ENCODE measurements at regions not wholly inside any gene's neighbourhood (a gene's known extent, or its start where the extent isn't known, plus 50 kb on each side); places are given as distances from the start of the nearest gene placed in this dataset.

- no peaks in the 10 kb centered on the region for H3K36me3 ChIP-seq (ENCODE audit: control insufficient read depth, insufficient read depth, low read length)
- no peaks in the 10 kb centered on the region for H3K9me3 ChIP-seq (ENCODE audit: control insufficient read depth, low read length)
- H3K27ac ChIP-seq (ENCODE audit: insufficient read depth, low read depth, low read length, poor library complexity, severe bottlenecking), result no peak overlapping the region
- WGBS, 2 experiments, result 92 to 97% methylated on average over 2 of the region's 2 CpGs
- H3K4me3 ChIP-seq (ENCODE audit: insufficient read depth, low read depth, low read length), result no peak overlapping the region
- no peaks in the 10 kb centered on the region for H3K27me3 ChIP-seq (ENCODE audit: control insufficient read depth, insufficient read depth, low read length, poor library complexity, severe bottlenecking)
- no peaks in the 10 kb centered on the region for H3K4me1 ChIP-seq (ENCODE audit: control insufficient read depth, insufficient read depth, low read length)
Measured at GRCh38 chr2:176409671-176410070, 140.4 kb downstream of the MTX2 start.

- H3K27me3 ChIP-seq (ENCODE audit: control insufficient read depth, insufficient read depth, low read length, poor library complexity, severe bottlenecking), result no peaks in the 10 kb centered on the region
- H3K36me3 ChIP-seq (ENCODE audit: control insufficient read depth, insufficient read depth, low read length), result no peaks in the 10 kb centered on the region
- no peaks in the 10 kb centered on the region for H3K9me3 ChIP-seq (ENCODE audit: control insufficient read depth, low read length)
- peaks cover 10% of the 10 kb centered on the region for H3K4me1 ChIP-seq (ENCODE audit: control insufficient read depth, insufficient read depth, low read length)
- no peak overlapping the region for H3K4me3 ChIP-seq (ENCODE audit: insufficient read depth, low read depth, low read length)
- H3K27ac ChIP-seq (ENCODE audit: insufficient read depth, low read depth, low read length, poor library complexity, severe bottlenecking), result no peak overlapping the region
Measured at GRCh38 chr2:176412136-176412535, 142.9 kb downstream of the MTX2 start.

DNA sequence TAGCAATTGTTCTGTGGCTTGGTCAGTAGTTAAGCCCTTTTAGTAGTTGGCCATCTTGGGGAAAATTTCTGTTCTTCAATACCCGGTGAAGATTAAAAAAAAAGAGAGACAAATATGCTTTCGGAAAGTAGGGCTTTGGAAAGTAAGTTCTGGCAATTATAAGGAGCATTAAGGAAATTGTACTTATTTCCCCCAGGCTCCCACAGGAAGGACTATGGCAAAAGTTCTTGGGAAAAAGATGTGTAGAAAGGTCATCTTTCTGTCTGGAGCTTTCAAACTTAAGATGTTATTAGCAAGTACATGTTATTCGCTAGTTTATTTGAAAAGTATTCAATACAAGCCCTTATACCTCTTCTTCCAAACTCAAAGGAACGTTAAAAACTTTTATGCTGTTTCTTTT, 144.5 kb downstream of the MTX2 start:
- no peak overlapping the region for H3K27ac ChIP-seq (ENCODE audit: insufficient read depth, low read depth, low read length, poor library complexity, severe bottlenecking)
- 89 to 91% methylated on average over 2 to 4 of the region's 4 CpGs for WGBS, 2 experiments

GRCh38 chr2:176414641-176415040, 145.4 kb downstream of the MTX2 start:
- H3K27ac ChIP-seq (ENCODE audit: insufficient read depth, low read depth, low read length, poor library complexity, severe bottlenecking), result no peak overlapping the region
- no peaks in the 10 kb centered on the region for H3K27me3 ChIP-seq (ENCODE audit: control insufficient read depth, insufficient read depth, low read length, poor library complexity, severe bottlenecking)

More for the DNA sequence above, 144.5 kb downstream of the MTX2 start:
- Histone ChIP-seq H3K36me3 (ENCODE audit: control insufficient read depth, insufficient read depth, low read length) (no peaks in the 10 kb centered on the region), H3K4me3 (ENCODE audit: insufficient read depth, low read depth, low read length) (no peak overlapping the region), H3K4me1 (ENCODE audit: control insufficient read depth, insufficient read depth, low read length) (peaks cover 10% of the 10 kb centered on the region), H3K9me3 (ENCODE audit: control insufficient read depth, low read length) (no peaks in the 10 kb centered on the region), H3K27me3 (ENCODE audit: control insufficient read depth, insufficient read depth, low read length, poor library complexity, severe bottlenecking) (no peaks in the 10 kb centered on the region)

GRCh38 chr2:176415174-176415895, 146.1 kb downstream of the MTX2 start:
- Histone ChIP-seq H3K36me3 (ENCODE audit: control insufficient read depth, insufficient read depth, low read length) (no peaks in the 10 kb centered on the region), H3K4me3 (ENCODE audit: insufficient read depth, low read depth, low read length) (no peak overlapping the region), H3K27ac (ENCODE audit: insufficient read depth, low read depth, low read length, poor library complexity, severe bottlenecking) (no peak overlapping the region), H3K27me3 (ENCODE audit: control insufficient read depth, insufficient read depth, low read length, poor library complexity, severe bottlenecking) (no peaks in the 10 kb centered on the region), H3K9me3 (ENCODE audit: control insufficient read depth, low read length) (no peaks in the 10 kb centered on the region), H3K4me1 (ENCODE audit: control insufficient read depth, insufficient read depth, low read length) (peaks cover 10% of the 10 kb centered on the region)
- 87 to 88% methylated on average over 8 of the region's 8 CpGs for WGBS, 2 experiments

More at GRCh38 chr2:176414641-176415040, 145.4 kb downstream of the MTX2 start:
- no peaks in the 10 kb centered on the region for H3K9me3 ChIP-seq (ENCODE audit: control insufficient read depth, low read length)
- no peaks in the 10 kb centered on the region for H3K36me3 ChIP-seq (ENCODE audit: control insufficient read depth, insufficient read depth, low read length)
- H3K4me1 ChIP-seq (ENCODE audit: control insufficient read depth, insufficient read depth, low read length), result peaks cover 10% of the 10 kb centered on the region
- no peak overlapping the region for H3K4me3 ChIP-seq (ENCODE audit: insufficient read depth, low read depth, low read length)
- 93 to 98% methylated on average over 3 of the region's 3 CpGs for WGBS, 2 experiments

- Histone ChIP-seq H3K27me3 (ENCODE audit: control insufficient read depth, insufficient read depth, low read length, poor library complexity, severe bottlenecking) (no peaks in the 10 kb centered on the region), H3K9me3 (ENCODE audit: control insufficient read depth, low read length) (no peaks in the 10 kb centered on the region), H3K4me3 (ENCODE audit: insufficient read depth, low read depth, low read length) (no peak overlapping the region), H3K27ac (ENCODE audit: insufficient read depth, low read depth, low read length, poor library complexity, severe bottlenecking) (no peak overlapping the region), H3K36me3 (ENCODE audit: control insufficient read depth, insufficient read depth, low read length) (no peaks in the 10 kb centered on the region), H3K4me1 (ENCODE audit: control insufficient read depth, insufficient read depth, low read length) (peaks cover 10% of the 10 kb centered on the region)
- WGBS, 2 experiments, result 75 to 77% methylated on average over 3 of the region's 3 CpGs
Measured at GRCh38 chr2:176415937-176416499, 146.8 kb downstream of the MTX2 start.

- Histone ChIP-seq H3K27ac (ENCODE audit: insufficient read depth, low read depth, low read length, poor library complexity, severe bottlenecking) (no peak overlapping the region), H3K4me3 (ENCODE audit: insufficient read depth, low read depth, low read length) (no peak overlapping the region), H3K27me3 (ENCODE audit: control insufficient read depth, insufficient read depth, low read length, poor library complexity, severe bottlenecking) (no peaks in the 10 kb centered on the region), H3K36me3 (ENCODE audit: control insufficient read depth, insufficient read depth, low read length) (no peaks in the 10 kb centered on the region), H3K4me1 (ENCODE audit: control insufficient read depth, insufficient read depth, low read length) (peaks cover 10% of the 10 kb centered on the region), H3K9me3 (ENCODE audit: control insufficient read depth, low read length) (no peaks in the 10 kb centered on the region)
- WGBS, 2 experiments, result 96 to 97% methylated on average over 6 of the region's 6 CpGs
Measured at GRCh38 chr2:176418768-176419167, 149.5 kb downstream of the MTX2 start.

DNA sequence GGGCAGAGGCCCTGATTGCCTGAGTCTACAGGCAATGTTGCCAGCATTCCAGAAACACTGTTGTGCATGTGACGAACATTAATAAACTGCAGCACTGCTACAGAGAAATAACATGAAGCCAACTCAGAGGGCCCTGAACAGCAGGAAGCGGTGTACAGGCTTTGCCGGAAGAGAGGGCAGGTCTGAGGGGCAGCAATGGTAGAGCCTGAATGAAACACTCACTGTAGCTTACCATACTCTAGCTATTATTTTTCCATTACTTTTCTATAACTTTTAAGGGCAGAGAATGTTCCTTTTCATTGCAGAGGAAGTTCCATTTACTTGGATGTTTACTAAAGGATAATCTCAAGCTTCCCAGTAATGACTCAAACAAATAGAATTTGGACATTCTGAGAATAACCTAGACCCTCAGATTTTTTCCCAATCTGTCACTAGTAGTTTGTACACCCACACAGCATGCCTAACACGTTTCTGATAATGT, 150.4 kb downstream of the MTX2 start:
- no peaks in the 10 kb centered on the region for H3K27me3 ChIP-seq (ENCODE audit: control insufficient read depth, insufficient read depth, low read length, poor library complexity, severe bottlenecking)
- no peaks in the 10 kb centered on the region for H3K36me3 ChIP-seq (ENCODE audit: control insufficient read depth, insufficient read depth, low read length)
- H3K4me3 ChIP-seq (ENCODE audit: insufficient read depth, low read depth, low read length), result no peak overlapping the region
- peaks cover 10% of the 10 kb centered on the region for H3K4me1 ChIP-seq (ENCODE audit: control insufficient read depth, insufficient read depth, low read length)
- 79 to 98% methylated on average over 4 of the region's 4 CpGs for WGBS, 2 experiments
- H3K9me3 ChIP-seq (ENCODE audit: control insufficient read depth, low read length), result no peaks in the 10 kb centered on the region
- no peak overlapping the region for H3K27ac ChIP-seq (ENCODE audit: insufficient read depth, low read depth, low read length, poor library complexity, severe bottlenecking)

- 91 to 92% methylated on average over 5 of the region's 5 CpGs for WGBS, 2 experiments
- H3K4me3 ChIP-seq (ENCODE audit: insufficient read depth, low read depth, low read length), result no peak overlapping the region
- H3K9me3 ChIP-seq (ENCODE audit: control insufficient read depth, low read length), result no peaks in the 10 kb centered on the region
- no peaks in the 10 kb centered on the region for H3K27me3 ChIP-seq (ENCODE audit: control insufficient read depth, insufficient read depth, low read length, poor library complexity, severe bottlenecking)
- no peaks in the 10 kb centered on the region for H3K36me3 ChIP-seq (ENCODE audit: control insufficient read depth, insufficient read depth, low read length)
- H3K27ac ChIP-seq (ENCODE audit: insufficient read depth, low read depth, low read length, poor library complexity, severe bottlenecking), result no peak overlapping the region
- peaks cover under 1% of the 10 kb centered on the region for H3K4me1 ChIP-seq (ENCODE audit: control insufficient read depth, insufficient read depth, low read length)
Measured at GRCh38 chr2:176421297-176422050, 152.2 kb downstream of the MTX2 start.

- no peaks in the 10 kb centered on the region for H3K4me1 ChIP-seq (ENCODE audit: control insufficient read depth, insufficient read depth, low read length)
- H3K36me3 ChIP-seq (ENCODE audit: control insufficient read depth, insufficient read depth, low read length), result no peaks in the 10 kb centered on the region
- H3K4me3 ChIP-seq (ENCODE audit: insufficient read depth, low read depth, low read length), result no peak overlapping the region
- WGBS, 2 experiments, result 45 to 47% methylated on average over 2 of the region's 2 CpGs
- H3K27ac ChIP-seq (ENCODE audit: insufficient read depth, low read depth, low read length, poor library complexity, severe bottlenecking), result no peak overlapping the region
- H3K27me3 ChIP-seq (ENCODE audit: control insufficient read depth, insufficient read depth, low read length, poor library complexity, severe bottlenecking), result no peaks in the 10 kb centered on the region
- no peaks in the 10 kb centered on the region for H3K9me3 ChIP-seq (ENCODE audit: control insufficient read depth, low read length)
Measured at GRCh38 chr2:176423819-176424218, 154.6 kb downstream of the MTX2 start.

Measured in ectodermal cell (in vitro differentiated cells).